ENCODE measurements at regions not wholly inside any gene's neighbourhood (a gene's known extent, or its start where the extent isn't known, plus 50 kb on each side); places are given as distances from the start of the nearest gene placed in this dataset.
A peak's percentile ranks its signal among the peaks of the same experiment; 100 is the strongest.
"Not testable (repeated sequence)": the region's sequence is repeated elsewhere in the genome, so short reads cannot be mapped to it uniquely, and the experiment has no call there.

DNA sequence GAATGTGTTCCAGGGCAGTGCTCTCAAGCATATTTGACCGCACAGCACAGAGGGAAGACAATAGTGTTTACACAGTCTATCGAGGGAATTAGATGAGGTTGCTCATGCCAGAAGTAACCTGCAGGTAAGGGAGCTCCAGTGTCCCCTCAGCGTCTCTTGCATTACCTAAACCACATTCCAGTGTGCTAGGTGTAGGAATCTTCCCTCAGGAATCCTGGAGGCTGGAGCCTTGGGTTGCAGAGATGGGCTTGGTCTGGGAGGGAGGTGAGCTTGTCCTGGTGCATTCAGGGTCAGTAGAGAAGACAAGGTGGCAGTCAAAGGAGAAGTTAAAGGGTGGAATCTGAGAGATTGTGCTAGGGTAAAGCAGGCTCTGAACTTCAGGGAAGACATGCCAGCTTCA, 56.3 kb downstream of the SOX14 start:
- DNase-seq, result no peak

GRCh38 chr3:137835096-137835495, 71.0 kb downstream of the SOX14 start:
- no peak for DNase-seq

DNA sequence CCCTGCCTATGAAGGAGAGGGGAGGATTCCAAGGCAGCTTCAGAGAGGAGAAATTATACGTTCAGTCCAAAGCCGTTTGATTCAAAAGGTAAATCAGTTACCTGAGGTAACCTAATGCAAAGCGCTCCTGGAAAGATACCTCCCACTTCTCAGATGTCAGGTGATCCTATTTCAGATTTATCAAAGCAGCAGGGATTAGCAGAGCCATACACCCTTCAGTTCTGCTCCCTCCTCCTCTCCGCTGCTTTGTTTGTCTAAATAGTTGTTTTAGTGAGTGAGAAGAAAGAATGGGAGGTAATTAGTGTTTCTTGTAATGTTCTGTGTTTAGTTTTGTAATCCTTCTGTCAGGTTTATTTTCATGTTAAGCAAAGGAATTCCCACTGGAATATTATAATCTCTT, 81.1 kb downstream of the SOX14 start:
- no peak for DNase-seq

GRCh38 chr3:137845666-137846065, 81.6 kb downstream of the SOX14 start:
- DNase-seq, result no peak

GRCh38 chr3:137852391-137852830, 88.3 kb downstream of the SOX14 start:
- no peak for DNase-seq

- DNase-seq, result no peak
Measured at GRCh38 chr3:137854533-137855261, 90.6 kb downstream of the SOX14 start.

- no peak for DNase-seq
Measured at GRCh38 chr3:137866001-137866400, 101.9 kb downstream of the SOX14 start.

- DNase-seq, result no peak
Measured at GRCh38 chr3:137866933-137867332, 102.8 kb downstream of the SOX14 start.

DNA sequence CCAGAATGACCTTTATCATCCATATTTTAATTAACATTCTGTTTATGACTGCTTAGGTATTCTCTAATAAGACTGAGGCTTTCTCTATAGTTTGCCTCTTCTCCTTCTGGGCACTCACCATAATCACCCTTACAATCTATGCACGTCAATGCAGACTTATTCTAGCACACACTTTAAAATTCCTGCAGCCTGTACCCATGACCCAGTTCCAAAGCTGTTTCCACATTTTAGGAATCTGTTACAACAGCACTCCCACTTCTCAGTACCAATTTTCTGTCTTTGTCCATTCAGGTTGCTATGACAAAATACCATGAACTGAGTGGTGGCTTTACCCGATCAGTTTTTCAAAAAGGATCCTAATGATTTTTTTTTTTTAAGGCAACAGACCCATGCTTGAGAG, 103.5 kb downstream of the SOX14 start:
- no peak for DNase-seq

- DNase-seq, result no peak
Measured at GRCh38 chr3:137869022-137869421, 104.9 kb downstream of the SOX14 start.

DNA sequence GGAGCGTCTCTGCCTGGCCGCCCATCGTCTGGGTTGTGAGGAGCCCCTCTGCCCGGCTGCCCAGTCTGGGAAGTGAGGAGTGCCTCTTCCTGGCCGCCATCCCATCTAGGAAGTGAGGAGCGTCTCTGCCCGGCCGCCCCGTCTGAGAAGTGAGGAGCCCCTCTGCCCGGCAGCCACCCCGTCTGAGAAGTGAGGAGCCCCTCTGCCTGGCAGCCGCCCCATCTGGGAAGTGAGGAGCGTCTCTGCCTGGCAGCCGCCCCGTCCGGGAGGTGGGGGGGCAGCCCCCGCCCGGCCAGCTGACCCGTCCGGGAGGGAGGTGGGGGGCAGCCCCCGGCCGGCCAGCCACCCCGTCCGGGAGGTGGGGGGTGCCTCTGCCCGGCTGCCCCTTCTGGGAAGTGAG, 108.5 kb downstream of the SOX14 start:
- DNase-seq, result not testable (repeated sequence)

DNA sequence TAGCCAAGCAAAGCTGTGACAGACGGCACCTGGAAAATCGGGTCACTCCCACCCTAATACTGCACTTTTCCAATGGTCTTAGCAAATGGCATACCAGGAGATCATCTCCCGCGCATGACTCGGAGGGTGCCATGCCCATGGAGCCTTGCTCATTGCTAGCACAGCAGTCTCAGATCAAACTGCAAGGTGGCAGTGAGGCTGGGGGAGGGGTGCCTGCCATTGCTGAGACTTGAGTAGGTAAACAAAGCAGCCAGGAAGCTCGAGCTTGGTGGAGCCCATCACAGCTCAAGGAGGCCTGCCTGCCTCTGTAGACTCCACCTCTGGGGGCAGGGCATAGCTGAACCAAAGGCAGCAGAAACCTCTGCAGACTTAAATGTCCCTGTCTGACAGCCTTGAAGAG, 113.1 kb upstream of the CLDN18 start:
- DNase-seq, result not testable (repeated sequence)

DNA sequence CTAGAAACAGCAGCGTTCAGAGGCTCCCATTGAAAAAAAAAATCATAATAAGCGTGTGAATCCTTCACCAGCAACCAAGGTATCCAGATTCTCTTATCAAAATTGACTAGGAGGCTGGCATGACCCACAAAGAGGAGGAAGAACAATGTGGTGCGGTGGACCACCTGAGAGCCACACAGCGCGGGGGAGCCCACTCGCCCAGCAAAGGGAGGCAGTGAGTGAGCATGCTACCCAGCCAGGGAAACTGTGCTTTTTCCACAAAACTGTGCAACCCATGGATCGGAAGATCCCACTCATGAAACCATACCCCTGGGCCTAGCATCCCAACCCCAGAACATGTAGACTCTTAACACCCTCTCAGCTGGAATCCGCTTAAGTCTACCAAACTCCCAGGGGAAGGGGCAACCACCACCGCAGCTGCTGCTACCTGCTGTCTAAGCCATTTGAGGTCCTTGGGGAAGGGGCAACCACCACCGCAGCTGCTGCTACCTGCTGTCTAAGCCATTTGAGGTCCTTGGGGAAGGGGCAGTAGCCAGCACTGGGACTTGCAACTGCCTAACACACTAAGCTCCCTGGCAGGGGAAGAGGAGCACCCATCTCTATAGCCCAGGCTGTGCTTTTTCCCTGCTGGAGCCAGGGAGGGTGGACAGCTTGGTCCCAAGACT, 102.8 kb upstream of the CLDN18 start:
- no peak for DNase-seq

GRCh38 chr3:137924628-137925027, 85.3 kb upstream of the CLDN18 start:
- no peak for DNase-seq

DNA sequence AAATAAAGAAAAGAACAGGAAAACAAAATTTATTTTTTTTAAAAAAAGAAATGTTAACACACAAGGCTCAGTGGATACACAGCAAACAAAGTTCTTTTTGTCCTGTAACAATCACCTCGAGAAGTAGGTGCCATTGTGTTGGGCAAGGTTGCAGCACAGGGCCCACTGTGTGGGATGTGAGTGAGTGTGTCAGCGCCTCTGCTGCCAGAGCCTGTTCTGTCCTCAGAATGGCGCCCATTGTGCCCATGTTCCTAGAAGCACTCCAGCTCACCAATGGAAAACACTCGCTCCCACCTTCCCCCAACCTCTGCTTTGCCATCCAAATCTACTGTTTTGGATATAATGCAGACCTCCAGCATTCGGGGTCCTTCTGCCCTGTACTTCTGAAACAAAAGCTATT, 84.9 kb upstream of the CLDN18 start:
- DNase-seq, result no peak

DNA sequence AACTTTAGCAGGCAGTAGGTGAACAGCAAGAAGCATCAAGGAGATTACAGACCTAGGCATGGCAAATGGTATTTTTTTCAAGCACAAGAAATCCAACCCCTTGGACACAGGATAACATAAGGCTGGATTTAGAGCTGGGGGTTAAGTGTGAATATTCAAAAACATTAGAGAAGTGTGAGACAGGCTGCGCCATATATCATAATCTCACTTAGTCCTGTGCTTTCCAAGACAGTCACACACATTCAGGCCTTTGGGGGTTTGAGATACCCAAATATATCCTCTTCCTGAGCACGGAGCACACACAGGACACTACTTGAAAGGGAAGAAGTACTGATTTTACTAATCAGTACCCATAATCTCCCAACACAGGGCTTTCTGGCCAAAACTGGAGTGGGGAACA, 83.0 kb upstream of the CLDN18 start:
- no peak for DNase-seq

DNA sequence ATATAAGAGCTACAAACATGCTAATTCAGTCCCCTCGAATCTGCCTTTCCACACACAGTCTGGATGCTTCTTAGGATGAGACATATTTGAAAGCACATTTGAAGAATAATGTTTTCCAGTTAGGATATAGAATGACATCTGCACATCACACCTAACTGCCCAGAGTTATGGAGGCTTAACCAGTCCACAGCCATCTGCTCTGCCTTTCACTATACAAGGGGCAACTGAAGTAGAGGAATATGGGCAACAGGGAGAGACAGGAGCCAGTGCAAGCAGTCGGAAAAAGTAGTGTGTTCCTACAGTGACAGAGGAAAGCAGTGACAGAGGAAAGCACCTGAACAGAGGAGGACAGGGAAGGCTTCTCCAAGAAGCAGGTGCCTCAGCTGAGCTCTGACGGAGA, 79.0 kb upstream of the CLDN18 start:
- DNase-seq, result no peak

DNA sequence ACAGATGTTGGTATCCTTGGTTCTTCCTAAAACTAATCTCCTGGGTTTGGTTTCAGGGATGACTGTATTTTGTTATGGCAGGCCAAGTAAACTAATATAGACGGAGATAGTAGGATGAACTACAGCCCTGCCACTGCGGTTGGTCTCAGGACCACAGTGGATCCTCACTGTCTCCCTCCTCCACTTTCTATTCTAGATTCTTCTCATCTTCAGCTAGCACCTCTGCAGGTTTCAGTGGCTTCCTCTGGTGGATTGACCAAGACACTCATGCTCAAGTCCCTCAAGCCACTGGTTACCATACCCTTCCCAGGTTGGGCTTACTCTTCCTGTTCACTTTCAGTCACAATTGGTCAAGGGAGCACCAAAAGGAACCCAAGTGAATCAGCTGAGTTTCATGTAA, 71.1 kb upstream of the CLDN18 start:
- no peak for DNase-seq

- no peak for DNase-seq
Measured at GRCh38 chr3:137944593-137944992, 65.4 kb upstream of the CLDN18 start.

- DNase-seq, result peak; percentile 71
Measured at GRCh38 chr3:137946356-137946973, 63.5 kb upstream of the CLDN18 start.

DNA sequence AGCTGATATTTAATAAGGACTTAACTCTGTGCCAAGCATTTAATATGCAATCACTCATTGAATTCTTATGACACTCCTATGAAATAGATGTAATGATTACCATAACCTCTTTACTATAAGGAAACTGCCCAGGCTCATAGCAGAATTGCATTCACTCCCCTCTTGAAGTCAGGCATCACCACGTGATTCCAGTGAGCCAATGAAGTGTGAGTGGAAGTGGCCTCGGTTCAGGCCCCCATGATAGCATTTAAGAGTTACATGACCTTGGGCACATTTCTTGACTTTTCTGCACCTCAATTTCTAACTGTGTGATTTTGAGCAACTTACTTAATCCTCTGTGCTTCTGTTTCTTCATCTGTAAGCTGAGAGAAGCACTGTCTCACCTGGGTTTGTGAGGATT, 62.8 kb upstream of the CLDN18 start:
- DNase-seq, result no peak

DNA sequence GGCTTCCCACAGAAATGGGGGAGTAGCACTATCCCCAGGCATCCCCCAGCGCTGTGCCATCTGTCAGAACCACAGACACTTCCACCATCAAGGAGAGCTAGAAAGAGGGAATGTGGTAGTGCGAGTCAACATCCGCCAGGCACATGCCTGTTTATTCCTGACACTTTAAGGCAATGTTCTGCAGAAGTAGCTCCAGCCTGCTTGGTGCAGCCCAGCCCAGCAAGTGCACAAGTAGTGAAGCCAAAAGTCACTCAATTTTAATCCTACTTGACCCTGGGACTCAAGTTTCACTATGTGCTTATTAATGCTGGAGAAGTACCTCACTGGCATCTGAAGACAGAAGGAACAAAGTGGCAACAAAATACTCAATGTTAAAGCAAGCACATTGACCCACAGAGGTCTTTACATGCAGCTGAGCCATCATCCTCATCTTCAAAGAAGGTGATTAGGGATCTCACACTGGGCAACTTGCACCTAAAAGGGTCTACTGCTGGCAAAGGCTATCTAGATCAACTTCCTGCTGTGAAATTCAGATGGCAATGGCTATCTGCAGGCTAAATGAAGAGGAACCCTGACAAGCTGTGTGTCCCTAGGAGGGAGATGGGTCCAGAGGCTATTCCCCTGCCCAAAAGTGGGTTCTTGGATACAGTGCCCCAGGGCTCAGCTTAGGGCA, 61.4 kb upstream of the CLDN18 start:
- no peak for DNase-seq

DNA sequence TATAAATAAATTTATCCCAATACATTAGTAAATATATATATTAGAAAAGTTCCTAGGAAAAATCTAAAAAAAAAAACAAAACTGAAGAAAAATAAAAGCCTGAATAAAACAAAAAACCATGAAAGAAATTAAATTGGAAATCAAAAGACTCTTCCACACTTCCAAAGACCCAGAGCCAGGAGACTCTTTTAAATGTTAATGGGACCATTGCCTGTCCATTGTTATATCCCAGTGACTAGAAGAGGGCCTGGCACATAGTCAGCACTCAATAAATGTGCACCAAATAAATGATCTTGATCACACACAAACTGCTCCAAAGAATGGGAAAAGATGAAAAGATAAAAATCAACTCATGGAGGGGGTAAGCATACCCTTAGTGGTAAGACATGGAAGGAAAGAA, 51.3 kb upstream of the CLDN18 start:
- no peak for DNase-seq
